LNCAP (cell line): ENCODE measurements at regions not wholly inside any gene's neighbourhood (a gene's known extent, or its start where the extent isn't known, plus 50 kb on each side); places are given as distances from the start of the nearest gene placed in this dataset.

Source experiments
- TF ChIP-seq, protein P1 (sequence below): fragments of 450-650 bp; IDR thresholded peaks from 2 replicates; pipeline ENCODE4 v1.5.1; 2017; ENCODE audit warnings: mild to moderate bottlenecking

DNA sequence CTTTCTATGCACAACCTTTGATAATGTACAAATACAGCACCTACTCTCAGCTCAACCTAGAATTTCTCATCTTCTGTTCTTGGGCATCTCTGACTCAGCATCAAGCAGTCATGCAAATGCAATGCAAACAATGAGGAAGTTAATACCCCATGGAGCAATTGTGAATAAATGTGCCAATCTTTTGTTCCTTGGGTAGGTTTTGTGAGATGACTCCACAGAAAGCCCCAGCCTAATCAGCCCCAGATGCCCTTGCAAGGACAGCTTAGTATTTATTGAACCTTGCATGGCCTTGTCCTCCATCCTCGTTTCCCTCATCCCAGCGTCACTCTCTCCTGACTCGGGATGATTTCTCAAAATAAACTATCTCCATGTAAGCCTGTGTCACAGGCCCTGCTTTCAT lies 494.7 kb upstream of the NECTIN3 start:
- TF ChIP-seq, protein P1, sequence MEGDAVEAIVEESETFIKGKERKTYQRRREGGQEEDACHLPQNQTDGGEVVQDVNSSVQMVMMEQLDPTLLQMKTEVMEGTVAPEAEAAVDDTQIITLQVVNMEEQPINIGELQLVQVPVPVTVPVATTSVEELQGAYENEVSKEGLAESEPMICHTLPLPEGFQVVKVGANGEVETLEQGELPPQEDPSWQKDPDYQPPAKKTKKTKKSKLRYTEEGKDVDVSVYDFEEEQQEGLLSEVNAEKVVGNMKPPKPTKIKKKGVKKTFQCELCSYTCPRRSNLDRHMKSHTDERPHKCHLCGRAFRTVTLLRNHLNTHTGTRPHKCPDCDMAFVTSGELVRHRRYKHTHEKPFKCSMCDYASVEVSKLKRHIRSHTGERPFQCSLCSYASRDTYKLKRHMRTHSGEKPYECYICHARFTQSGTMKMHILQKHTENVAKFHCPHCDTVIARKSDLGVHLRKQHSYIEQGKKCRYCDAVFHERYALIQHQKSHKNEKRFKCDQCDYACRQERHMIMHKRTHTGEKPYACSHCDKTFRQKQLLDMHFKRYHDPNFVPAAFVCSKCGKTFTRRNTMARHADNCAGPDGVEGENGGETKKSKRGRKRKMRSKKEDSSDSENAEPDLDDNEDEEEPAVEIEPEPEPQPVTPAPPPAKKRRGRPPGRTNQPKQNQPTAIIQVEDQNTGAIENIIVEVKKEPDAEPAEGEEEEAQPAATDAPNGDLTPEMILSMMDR, result no peak

DNA sequence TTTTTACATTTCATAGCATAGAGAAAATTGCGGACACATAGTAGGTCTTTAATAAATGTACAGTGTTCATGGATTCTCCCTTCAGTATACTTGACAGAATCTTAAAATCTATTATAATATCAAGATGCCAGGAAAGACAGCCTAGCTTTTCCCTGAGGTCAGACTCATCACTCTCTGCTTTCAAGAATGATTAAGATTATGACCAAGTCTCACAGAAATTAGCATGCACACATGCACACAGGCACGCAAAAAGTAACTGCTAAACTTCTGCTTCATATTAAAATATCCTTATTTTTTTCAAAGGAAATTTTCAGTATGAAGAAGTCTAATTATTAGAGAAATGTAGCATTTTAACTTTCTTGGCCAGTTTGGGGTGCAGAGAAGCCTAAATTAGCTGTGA lies 493.8 kb upstream of the NECTIN3 start:
- TF ChIP-seq, protein P1, result no peak

DNA sequence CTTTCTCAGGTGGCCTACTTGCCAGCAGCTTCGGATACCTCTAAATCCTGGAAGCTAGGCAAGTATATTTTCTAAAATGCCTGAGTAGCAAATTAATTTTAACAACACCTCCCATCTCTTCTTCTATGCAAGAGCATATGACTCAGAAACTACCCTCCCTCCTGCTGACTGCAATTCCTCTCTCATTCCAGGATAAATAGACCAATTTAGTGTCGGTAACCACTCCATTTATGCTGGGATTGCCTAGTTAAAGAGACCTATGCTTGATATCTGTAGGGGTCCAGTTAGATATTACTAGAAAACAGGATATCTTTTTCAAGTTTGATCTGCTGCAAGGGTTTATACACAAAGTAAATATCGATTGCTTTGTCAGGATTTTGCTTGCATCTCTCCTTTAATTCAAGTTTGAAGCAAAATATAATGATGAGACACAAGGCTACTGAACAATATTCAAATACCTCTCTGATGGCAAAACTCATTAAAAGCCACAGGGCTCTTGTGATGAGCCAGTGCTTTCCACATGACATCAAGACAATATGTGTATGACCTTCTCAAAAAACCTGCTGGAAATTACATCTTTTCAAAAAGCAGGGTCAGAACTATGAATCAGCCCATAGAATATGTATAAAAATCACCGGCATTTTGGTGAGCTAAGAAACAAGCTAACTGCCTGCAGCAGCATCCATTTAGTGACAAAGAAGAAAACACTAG lies 491.6 kb upstream of the NECTIN3 start:
- TF ChIP-seq, protein P1, result no peak

DNA sequence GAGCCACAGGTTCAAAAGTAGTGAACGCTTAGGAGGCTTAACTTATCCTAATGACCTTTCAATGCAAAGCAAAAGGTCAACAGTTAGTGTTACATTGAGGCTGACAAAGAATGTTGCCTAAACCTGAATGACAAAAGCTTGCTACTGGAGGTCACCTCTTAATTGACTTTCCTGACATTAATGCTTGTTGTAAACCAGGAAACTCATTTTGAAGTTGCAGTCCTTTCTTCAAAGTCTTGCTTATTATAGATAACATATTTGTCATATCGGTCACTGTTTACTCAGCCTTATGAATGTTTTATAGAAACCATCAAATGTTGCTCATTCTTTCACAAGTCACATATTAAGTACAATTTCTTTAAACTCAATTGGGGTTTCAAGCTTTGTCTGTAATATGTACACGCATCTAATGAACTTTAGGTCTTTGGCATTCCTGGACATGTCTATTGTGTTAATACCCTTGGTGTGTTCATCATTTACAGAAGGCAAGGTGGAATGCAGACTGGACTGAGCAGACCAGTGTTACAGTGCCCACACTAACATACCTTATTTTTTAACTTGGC lies 488.2 kb upstream of the NECTIN3 start:
- TF ChIP-seq, protein P1, result no peak

DNA sequence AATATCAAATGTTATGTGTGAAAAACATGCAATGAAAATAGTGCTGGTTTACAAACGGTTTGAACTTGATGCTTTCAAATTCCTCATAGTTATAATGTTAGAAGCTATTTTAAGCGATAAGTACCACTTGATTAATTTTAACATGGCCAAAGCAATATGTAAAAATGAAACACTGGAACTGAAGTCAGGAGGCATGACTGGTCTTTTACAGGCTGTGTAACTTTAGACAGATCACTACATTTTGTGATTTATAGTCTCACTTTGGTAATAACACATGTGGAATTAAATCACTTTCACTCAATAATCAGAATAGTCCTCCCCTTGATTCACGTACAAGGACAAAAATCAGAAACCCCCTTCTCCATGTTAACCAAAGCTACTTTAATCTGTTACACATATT lies 482.7 kb upstream of the NECTIN3 start:
- TF ChIP-seq, protein P1, result no peak

DNA sequence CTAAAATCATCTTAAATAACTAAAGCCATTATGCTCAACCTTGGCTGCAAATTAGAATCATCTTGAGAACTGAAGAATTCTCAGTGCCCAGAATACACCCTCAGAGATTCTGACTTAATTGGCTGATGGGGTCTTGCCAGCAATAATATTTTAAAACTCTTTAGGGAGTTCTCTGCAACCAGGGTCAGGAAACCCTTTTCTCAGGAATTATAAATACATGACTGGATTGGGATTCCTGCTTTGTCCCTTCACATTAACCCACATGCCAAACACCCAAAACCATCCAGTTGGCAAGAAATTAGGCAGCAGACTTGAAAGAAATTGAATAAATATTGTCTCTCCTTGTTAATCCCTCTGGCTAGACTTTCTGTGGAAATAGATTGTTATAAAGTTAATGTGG lies 482.3 kb upstream of the NECTIN3 start:
- TF ChIP-seq, protein P1, result no peak

DNA sequence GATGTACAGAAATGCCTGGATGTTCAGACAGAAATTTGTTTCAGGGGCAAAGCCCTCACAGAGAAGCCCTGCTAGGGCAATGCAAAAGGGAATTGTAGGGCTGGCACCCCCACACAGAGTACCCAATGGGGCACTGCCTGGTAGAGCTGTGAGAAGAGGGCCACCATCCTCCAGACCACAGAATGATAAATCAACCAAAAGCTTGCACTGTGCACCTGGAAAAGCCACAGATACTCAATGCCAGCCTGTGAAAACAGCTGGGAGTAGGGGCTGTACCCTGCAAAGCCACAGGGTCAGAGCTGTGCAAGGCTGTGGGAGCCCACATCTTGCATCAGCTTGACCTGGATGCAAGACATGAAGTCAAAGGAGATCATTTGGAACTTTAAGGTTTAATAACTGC lies 477.9 kb upstream of the NECTIN3 start:
- TF ChIP-seq, protein P1, result no peak
